GM23248 (cell line): ENCODE measurements at regions not wholly inside any gene's neighbourhood (a gene's known extent, or its start where the extent isn't known, plus 50 kb on each side); places are given as distances from the start of the nearest gene placed in this dataset.

Experiments used
- DNase-seq: peaks from one replicate; pipeline ENCODE4 v3.0.0-alpha.2; 2015
- H2AFZ ChIP-seq: fragments of 200-600 bp; sonication (generic); 2 replicates; pipeline ENCODE4 v1.6.1; 2016; ENCODE audit warnings: antibody characterized with exemption
- H3F3A ChIP-seq: fragments of 200-600 bp; sonication (generic); 2 replicates; pipeline ENCODE4 v1.6.1; 2016; ENCODE audit warnings: mild to moderate bottlenecking, antibody characterized with exemption, mixed run types; ENCODE audit not compliant: insufficient read depth
- H3K27ac ChIP-seq: fragments of 200-600 bp; sonication (generic); 2 replicates; pipeline ENCODE4 v1.5.1; 2016; ENCODE audit warnings: mild to moderate bottlenecking
- H3K27me3 ChIP-seq: fragments of 200-600 bp; sonication (generic); replicated peaks from 2 replicates; pipeline ENCODE4 v1.6.1; 2016; ENCODE audit warnings: mild to moderate bottlenecking; ENCODE audit not compliant: insufficient read depth
- H3K36me3 ChIP-seq: fragments of 200-600 bp; sonication (generic); 2 replicates; pipeline ENCODE4 v1.6.1; 2016; ENCODE audit warnings: low read depth, mild to moderate bottlenecking
- H3K4me1 ChIP-seq: fragments of 200-600 bp; sonication (generic); 2 replicates; pipeline ENCODE4 v1.6.1; 2016; ENCODE audit warnings: mild to moderate bottlenecking; ENCODE audit not compliant: insufficient read depth
- H3K4me2 ChIP-seq: fragments of 200-600 bp; sonication (generic); one replicate; pipeline ENCODE4 v1.6.1; 2016; ENCODE audit warnings: mild to moderate bottlenecking; ENCODE audit not compliant: unreplicated experiment
- H3K4me3 ChIP-seq: fragments of 200-600 bp; sonication (generic); 2 replicates; pipeline ENCODE4 v1.5.1; 2016; ENCODE audit warnings: mild to moderate bottlenecking
- H3K79me2 ChIP-seq: fragments of 200-600 bp; sonication (generic); 2 replicates; pipeline ENCODE4 v1.6.1; 2016; ENCODE audit warnings: mild to moderate bottlenecking; ENCODE audit not compliant: insufficient read depth
- H3K9ac ChIP-seq: fragments of 200-600 bp; sonication (generic); 2 replicates; pipeline ENCODE4 v1.6.1; 2016; ENCODE audit warnings: mild to moderate bottlenecking
- H3K9me2 ChIP-seq: fragments of 200-600 bp; sonication (generic); 2 replicates; pipeline ENCODE4 v1.6.1; 2016; ENCODE audit warnings: mixed run types, mild to moderate bottlenecking, moderate library complexity; ENCODE audit not compliant: insufficient read depth
- H3K9me3 ChIP-seq: fragments of 200-600 bp; sonication (generic); one replicate; pipeline ENCODE4 v1.6.1; 2017; ENCODE audit warnings: low read depth
- H4K20me1 ChIP-seq: fragments of 200-600 bp; sonication (generic); 2 replicates; pipeline ENCODE4 v1.6.0; 2016; ENCODE audit not compliant: insufficient read depth
- EZH2 ChIP-seq: fragments of 200-600 bp; sonication (generic); IDR thresholded peaks from 2 replicates; pipeline ENCODE4 v1.6.1; 2018; ENCODE audit warnings: antibody characterized with exemption, mild to moderate bottlenecking; ENCODE audit not compliant: insufficient read depth, poor library complexity, severe bottlenecking
- EZH2phosphoT487 ChIP-seq: fragments of 200-600 bp; sonication (generic); IDR thresholded peaks from 2 replicates; pipeline ENCODE4 v1.6.1; 2018; ENCODE audit warnings: antibody characterized with exemption, moderate library complexity, mild to moderate bottlenecking, low read depth; ENCODE audit not compliant: insufficient read depth
- WGBS, 2 experiments: methylation state at CpG; one replicate each; pipeline ENCODE4 v1.1.6; 2015 to 2017; ENCODE audit warnings: low lambda C conversion rate in 2 of 2, low coverage in 1 of 2; ENCODE audit errors: missing lambda C conversion rate in 2 of 2; 5-methylcytosine and 5-hydroxymethylcytosine counted together
- in situ Hi-C: fragments of 300-500 bp; cut with MboI; formaldehyde crosslinking; loops from 2 replicates; pipeline ENCODE4 v1.15.0; 2020

GRCh38 chr2:204293884-204294747 is 251.2 kb upstream of the PARD3B start:
- peaks cover 11% of the 10 kb centered on the region; the same call in 1 of the 2 replicates for H3K27me3 ChIP-seq
- H3K4me1 ChIP-seq: no peaks in the 10 kb centered on the region
- H3K4me3 ChIP-seq: no peak overlapping the region
- no peak overlapping the region for H3K4me2 ChIP-seq
- no peaks in the 10 kb centered on the region for H3K9me3 ChIP-seq
- H3K27ac ChIP-seq: no peak overlapping the region
- H2AFZ ChIP-seq: no peak overlapping the region
- no peaks in the 10 kb centered on the region for H3F3A ChIP-seq
- no peaks in the 10 kb centered on the region for H3K9me2 ChIP-seq
- TF ChIP-seq EZH2phosphoT487 (no peak), EZH2 (no peak)
- WGBS, 2 experiments: 66 to 71% methylated on average over 4 of the region's 4 CpGs
- no peaks in the 10 kb centered on the region for H3K79me2 ChIP-seq
- in situ Hi-C loops: no loop called here
- H3K36me3 ChIP-seq: no peaks in the 10 kb centered on the region
- no peak overlapping the region for H3K9ac ChIP-seq
- H4K20me1 ChIP-seq: no peaks in the 10 kb centered on the region
- no peak for DNase-seq

DNA sequence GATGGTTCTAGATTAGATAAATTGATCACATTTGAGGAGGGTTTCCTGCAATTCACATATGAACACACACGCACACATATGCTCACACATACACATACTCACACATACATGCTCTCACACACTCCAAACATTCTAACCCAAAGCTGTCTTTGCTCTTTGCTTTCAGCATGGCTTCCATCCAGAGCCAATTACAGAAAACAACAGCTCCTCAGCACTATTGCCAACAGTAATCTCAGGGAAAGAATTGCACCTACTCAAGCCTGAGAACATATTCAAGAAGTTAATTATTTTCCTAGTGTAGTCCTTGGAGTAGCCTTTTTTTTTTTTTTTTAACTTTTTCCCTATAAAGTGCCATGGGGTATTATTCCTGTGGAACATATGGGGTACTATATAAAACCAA is 246.9 kb upstream of the PARD3B start:
- TF ChIP-seq EZH2: no peak
- TF ChIP-seq EZH2phosphoT487: no peak
- no peak overlapping the region for H3K27ac ChIP-seq
- 42 to 74% methylated on average over 1 of the region's 1 CpG for WGBS, 2 experiments

DNA sequence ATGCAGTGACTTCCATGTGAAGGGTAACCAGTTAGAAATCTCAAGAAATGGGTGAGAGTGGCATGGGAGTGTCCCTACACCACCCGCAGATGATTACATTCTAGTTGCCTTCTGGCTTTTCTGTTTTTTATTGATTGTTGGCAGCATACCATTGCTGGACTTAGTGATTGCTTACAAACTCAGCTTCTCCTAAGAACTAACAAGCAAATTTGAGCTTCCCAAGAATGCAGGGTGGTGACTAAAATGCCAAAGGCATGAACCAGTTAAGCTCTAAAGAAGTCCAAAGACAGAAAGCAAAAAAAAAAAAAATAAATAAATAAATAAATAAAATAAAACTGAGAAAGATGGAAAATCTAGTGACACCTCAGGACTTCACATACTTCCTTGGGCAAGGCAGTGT is 245.5 kb upstream of the PARD3B start:
- H3K4me1 ChIP-seq: no peaks in the 10 kb centered on the region
- no peak overlapping the region for H3K27ac ChIP-seq
- H3K9me3 ChIP-seq: no peaks in the 10 kb centered on the region
- H3K79me2 ChIP-seq: no peaks in the 10 kb centered on the region
- H3K9me2 ChIP-seq: no peaks in the 10 kb centered on the region
- no peak overlapping the region for H3K4me3 ChIP-seq
- no peaks in the 10 kb centered on the region for H3K36me3 ChIP-seq
- H3K27me3 ChIP-seq: 0 out of 2 replicates have a peak, but pooled peaks cover 6% of the 10 kb centered on the region
- H4K20me1 ChIP-seq: no peaks in the 10 kb centered on the region
- 3 to 6% methylated on average over 1 of the region's 1 CpG for WGBS, 2 experiments
- H3K4me2 ChIP-seq: no peak overlapping the region
- TF ChIP-seq EZH2 (no peak), EZH2phosphoT487 (no peak)
- H3K9ac ChIP-seq: no peak overlapping the region
- in situ Hi-C loops: no loop called here
- H2AFZ ChIP-seq: no peak overlapping the region
- no peaks in the 10 kb centered on the region for H3F3A ChIP-seq
- DNase-seq: peak; percentile 3

More for the DNA sequence above, 246.9 kb upstream of the PARD3B start:
- no peaks in the 10 kb centered on the region for H3K79me2 ChIP-seq
- no peaks in the 10 kb centered on the region for H3F3A ChIP-seq
- in situ Hi-C loops: no loop called here
- no peaks in the 10 kb centered on the region for H3K4me1 ChIP-seq
- H3K36me3 ChIP-seq: no peaks in the 10 kb centered on the region
- DNase-seq: no peak
- H4K20me1 ChIP-seq: no peaks in the 10 kb centered on the region
- H3K4me2 ChIP-seq: no peak overlapping the region
- H3K27me3 ChIP-seq: 0 out of 2 replicates have a peak, but pooled peaks cover 11% of the 10 kb centered on the region
- no peak overlapping the region for H3K9ac ChIP-seq
- H3K4me3 ChIP-seq: no peak overlapping the region
- H3K9me3 ChIP-seq: no peaks in the 10 kb centered on the region
- H3K9me2 ChIP-seq: no peaks in the 10 kb centered on the region
- no peak overlapping the region for H2AFZ ChIP-seq

DNA sequence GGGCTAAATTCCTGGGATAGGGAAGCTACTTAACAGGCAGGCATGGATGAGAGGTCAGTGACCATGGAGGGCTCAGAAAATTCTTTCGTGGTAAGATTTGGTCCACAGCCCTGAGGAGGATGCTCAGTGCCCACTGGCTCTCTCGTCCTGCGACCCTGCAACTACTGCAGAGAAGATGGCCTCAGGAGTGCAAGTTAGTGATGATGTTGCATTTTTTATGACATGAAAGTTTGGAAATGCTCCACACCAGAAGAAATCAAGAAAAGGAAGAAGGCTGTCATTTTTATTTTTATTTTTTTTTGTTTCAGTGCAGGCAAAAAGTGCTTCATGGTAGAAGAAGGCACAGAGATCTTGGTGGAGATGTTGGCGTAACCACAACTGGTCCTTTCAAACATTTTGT is 238.6 kb upstream of the PARD3B start:
- Histone ChIP-seq H3K27ac (no peak overlapping the region), H3K4me3 (no peak overlapping the region), H2AFZ (no peak overlapping the region), H3K9ac (no peak overlapping the region), H3K9me3 (no peaks in the 10 kb centered on the region), H3K4me1 (no peaks in the 10 kb centered on the region), H3F3A (no peaks in the 10 kb centered on the region), H3K36me3 (no peaks in the 10 kb centered on the region), H3K4me2 (no peak overlapping the region), H4K20me1 (no peaks in the 10 kb centered on the region), H3K27me3 (peaks cover 11% of the 10 kb centered on the region; the same call in 1 of the 2 replicates), H3K9me2 (no peaks in the 10 kb centered on the region), H3K79me2 (no peaks in the 10 kb centered on the region)
- WGBS, 2 experiments: 71 to 74% methylated on average over 4 of the region's 4 CpGs
- no peak for TF ChIP-seq EZH2
- TF ChIP-seq EZH2phosphoT487: no peak
- DNase-seq: no peak
- in situ Hi-C loops: no loop called here
